ENCODE measurements at regions not wholly inside any gene's neighbourhood (a gene's known extent, or its start where the extent isn't known, plus 50 kb on each side); places are given as distances from the start of the nearest gene placed in this dataset.

GRCh38 chr6:92714346-92714745 lies 705.0 kb downstream of the EPHA7 start:
- TF ChIP-seq CTCF (IDR thresholded peaks at IDR 0.05) (no peak), EP300 (IDR thresholded peaks at IDR 0.05) (no peak)

All from upper lobe of left lung (tissue), 4 donors.